GM06990 (cell line): ENCODE measurements at regions not wholly inside any gene's neighbourhood (a gene's known extent, or its start where the extent isn't known, plus 50 kb on each side); places are given as distances from the start of the nearest gene placed in this dataset.

Source experiments
- DNase-seq: peaks from one replicate; pipeline ENCODE4 v3.0.0-alpha.2; 2011; ENCODE audit not compliant: insufficient read length; ENCODE audit errors: extremely low read depth
- H3K27me3 ChIP-seq: replicated peaks from 2 replicates; pipeline ENCODE4 v1.6.0; 2011; ENCODE audit warnings: low read length; ENCODE audit not compliant: control insufficient read depth, insufficient read depth
- H3K36me3 ChIP-seq: 2 replicates; pipeline ENCODE4 v1.5.1; 2011; ENCODE audit warnings: low read length; ENCODE audit not compliant: control insufficient read depth, insufficient read depth
- H3K4me3 ChIP-seq: replicated peaks from 2 replicates; pipeline ENCODE4 v1.5.1; 2011; ENCODE audit warnings: low read depth, mild to moderate bottlenecking, control low read depth, low read length
- TF ChIP-seq, protein P1 (sequence below): IDR thresholded peaks from 2 replicates; pipeline ENCODE4 v1.5.1; 2011; ENCODE audit warnings: low read length, control low read depth, mild to moderate bottlenecking, inconsistent platforms; ENCODE audit not compliant: insufficient read depth, poor library complexity, severe bottlenecking

DNA sequence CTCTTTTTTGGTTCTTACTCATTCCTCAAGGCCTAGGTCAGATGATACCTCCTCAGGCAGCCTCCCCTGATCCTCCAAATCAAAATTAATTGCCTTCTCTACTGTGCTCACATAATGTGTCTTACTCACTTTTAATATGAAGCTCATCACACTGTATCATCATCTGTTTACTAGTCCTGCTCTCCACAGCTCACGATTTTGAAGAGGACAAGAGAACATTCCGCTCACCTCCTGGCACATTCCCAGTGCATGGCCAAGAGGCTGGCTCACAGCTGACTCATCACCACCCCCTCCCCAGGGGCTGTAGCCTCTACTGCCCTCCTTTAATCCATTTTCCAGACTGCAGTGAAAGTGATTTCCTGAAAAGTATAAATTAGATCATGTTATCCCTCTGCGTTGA lies 133.1 kb downstream of the ALDH8A1 start:
- Histone ChIP-seq H3K27me3 (no peaks in the 10 kb centered on the region), H3K36me3 (no peaks in the 10 kb centered on the region), H3K4me3 (no peak overlapping the region)
- TF ChIP-seq, protein P1, sequence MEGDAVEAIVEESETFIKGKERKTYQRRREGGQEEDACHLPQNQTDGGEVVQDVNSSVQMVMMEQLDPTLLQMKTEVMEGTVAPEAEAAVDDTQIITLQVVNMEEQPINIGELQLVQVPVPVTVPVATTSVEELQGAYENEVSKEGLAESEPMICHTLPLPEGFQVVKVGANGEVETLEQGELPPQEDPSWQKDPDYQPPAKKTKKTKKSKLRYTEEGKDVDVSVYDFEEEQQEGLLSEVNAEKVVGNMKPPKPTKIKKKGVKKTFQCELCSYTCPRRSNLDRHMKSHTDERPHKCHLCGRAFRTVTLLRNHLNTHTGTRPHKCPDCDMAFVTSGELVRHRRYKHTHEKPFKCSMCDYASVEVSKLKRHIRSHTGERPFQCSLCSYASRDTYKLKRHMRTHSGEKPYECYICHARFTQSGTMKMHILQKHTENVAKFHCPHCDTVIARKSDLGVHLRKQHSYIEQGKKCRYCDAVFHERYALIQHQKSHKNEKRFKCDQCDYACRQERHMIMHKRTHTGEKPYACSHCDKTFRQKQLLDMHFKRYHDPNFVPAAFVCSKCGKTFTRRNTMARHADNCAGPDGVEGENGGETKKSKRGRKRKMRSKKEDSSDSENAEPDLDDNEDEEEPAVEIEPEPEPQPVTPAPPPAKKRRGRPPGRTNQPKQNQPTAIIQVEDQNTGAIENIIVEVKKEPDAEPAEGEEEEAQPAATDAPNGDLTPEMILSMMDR: no peak
- DNase-seq: no peak

DNA sequence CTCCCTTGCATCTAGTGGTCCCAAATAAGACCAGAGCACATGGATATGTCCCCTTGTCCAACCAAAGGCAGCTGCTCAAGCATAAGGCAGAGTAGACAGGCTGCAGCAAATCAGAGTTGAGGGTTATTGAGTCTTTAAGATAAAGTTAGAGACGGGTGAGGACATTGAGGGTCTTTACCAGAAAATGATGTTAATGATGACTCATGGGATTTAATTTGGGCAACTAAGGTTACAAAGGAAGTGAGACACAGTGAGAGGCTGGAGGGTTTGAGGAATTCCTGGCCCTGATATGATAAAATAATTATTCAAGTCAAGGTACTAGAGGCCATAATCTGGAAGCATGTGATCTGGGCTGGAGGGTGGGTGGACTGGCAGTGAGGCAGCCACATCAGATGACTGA lies 133.6 kb downstream of the ALDH8A1 start:
- H3K27me3 ChIP-seq: no peaks in the 10 kb centered on the region
- H3K4me3 ChIP-seq: no peak overlapping the region
- no peaks in the 10 kb centered on the region for H3K36me3 ChIP-seq
- TF ChIP-seq, protein P1: no peak
- no peak for DNase-seq

DNA sequence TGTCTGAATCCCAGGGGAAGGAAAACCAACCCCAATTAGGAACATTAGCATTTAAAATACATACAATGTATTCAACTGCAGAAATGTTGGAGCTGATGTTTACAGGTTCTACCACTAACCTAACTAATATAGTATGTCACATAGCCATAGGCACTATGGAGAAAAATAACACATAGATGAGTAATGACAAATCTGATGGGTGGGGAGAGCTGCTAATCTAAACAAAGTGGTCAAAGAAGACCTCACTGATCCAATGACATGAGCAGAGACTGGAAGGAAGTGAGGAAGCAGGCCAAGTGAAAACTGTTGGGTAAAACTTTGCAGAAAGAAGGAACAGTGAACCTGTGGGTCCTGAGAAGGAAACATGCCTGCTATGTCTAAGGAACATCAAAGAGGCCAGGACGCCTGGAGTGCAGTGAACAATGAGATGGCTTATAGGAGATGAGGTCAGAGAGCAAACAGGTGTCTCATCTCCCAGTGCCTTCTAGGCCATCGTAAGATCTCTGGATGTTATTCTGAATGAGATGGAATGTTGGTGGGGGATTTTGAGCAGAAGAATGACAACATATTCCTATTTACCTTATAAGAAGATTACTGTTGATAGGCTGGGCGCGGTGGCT lies 135.7 kb downstream of the ALDH8A1 start:
- TF ChIP-seq, protein P1: no peak
- no peaks in the 10 kb centered on the region for H3K36me3 ChIP-seq
- H3K4me3 ChIP-seq: no peak overlapping the region
- no peak for DNase-seq
- no peaks in the 10 kb centered on the region for H3K27me3 ChIP-seq

DNA sequence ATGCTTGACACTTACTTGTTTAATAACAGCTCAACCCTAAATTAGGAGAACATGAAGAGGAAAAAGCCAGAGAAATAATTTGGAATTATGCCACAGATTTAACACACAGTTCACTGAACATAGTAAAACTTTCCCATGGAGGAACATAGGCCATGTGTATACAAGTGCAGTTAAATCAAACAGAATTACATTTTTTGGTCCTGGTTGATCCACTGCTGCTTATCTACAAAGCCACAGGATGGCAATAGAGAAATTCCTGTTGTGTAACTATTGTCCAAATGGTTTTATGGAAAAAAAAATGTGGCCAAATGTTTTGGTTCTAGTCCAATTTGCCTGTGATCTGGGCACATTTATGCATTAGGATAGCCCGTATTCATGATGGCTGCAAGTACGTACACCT lies 136.8 kb downstream of the ALDH8A1 start:
- Histone ChIP-seq H3K4me3 (no peak overlapping the region), H3K27me3 (no peaks in the 10 kb centered on the region), H3K36me3 (no peaks in the 10 kb centered on the region)
- TF ChIP-seq, protein P1: no peak
- no peak for DNase-seq

DNA sequence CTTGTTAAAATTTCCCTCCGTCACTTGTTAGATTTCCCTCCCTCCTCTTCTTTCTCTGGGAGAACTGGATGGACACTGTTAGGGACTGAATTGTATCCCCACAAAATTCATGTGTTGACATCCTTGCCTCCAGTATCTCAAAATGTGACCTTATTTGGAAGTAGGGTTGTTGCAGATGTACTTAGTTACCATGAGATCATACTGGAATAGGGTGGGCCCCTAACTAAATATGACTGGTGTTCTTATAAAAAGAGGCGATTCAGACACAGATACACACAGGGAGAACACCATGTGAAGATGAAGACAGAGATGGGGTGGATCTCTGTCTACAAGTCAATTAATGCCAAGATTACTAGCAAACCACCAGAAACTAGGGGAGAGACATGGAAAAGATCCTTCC lies 139.5 kb downstream of the ALDH8A1 start:
- H3K27me3 ChIP-seq: no peaks in the 10 kb centered on the region; the same call in 1 of the 2 replicates
- no peak overlapping the region for H3K4me3 ChIP-seq
- no peaks in the 10 kb centered on the region for H3K36me3 ChIP-seq
- TF ChIP-seq, protein P1: no peak
- DNase-seq: no peak

DNA sequence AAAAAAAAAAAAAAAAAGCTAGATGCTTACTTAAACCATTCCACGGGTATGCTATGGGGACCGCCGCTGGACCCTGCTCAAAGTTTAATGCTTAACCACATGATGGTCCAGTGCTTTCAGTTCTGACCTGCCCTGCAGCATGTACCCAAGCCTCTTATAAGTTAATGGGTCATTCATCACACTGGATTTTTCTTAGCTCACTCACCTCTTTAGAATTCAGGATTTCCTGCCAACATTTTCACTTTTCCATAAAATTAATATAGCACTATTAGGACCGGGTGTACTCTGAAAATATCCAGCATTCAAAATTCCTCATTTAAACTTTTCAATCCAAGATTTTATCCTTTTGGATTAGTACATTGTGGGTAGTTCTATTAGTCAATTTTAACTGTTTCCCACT lies 140.8 kb downstream of the ALDH8A1 start:
- Histone ChIP-seq H3K36me3 (no peaks in the 10 kb centered on the region), H3K4me3 (no peak overlapping the region), H3K27me3 (no peaks in the 10 kb centered on the region; the same call in 1 of the 2 replicates)
- no peak for DNase-seq
- TF ChIP-seq, protein P1: no peak
